NCI-H2171 treated with DMSO at 0.1 percent for 48 hours (cell line): ENCODE measurements at regions not wholly inside any gene's neighbourhood (a gene's known extent, or its start where the extent isn't known, plus 50 kb on each side); places are given as distances from the start of the nearest gene placed in this dataset.

Experiments
- DNase-seq: peaks from one replicate; lab custom pipeline; 2025; lab: John Stamatoyannopoulos, UW

DNA sequence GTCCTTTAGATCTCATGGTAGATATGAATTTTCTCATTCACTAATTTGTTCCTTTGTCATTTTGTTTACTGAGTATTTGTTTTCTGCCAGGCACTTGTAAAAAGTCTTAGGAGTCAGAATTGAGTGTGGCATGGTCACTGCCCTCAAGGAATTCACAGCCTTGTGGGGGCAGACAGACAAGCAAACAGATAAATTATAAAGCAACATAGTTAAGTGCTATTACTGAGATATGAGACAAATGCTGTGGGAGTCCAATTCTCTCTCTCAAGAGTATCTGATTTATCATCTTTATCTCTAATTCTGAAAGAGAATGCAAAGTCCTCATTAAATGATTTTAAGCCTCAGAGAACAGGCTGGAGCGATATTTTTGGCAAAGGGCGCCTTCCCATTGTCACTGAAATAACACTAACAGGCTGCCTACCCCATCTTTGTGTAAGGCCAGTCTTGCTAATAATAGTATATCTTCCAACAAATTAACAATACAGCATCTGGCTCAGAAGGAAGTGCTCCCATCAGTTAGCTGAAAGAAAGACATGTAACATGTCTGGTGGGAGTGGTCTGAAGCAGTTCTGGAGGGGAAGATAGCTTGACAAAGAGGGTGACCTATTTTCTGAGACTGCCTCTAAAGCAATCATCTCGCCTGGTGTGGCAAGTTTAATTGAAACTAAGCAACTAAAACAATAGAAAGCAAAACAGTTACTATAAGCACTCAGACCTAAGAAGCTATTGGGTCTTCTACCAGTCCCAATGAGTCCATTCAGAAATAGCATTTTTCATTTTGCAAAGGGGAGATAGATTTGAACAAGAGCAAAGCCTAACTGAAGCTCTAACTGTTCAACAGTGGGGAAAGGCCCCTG is 61.5 kb upstream of the AMOT start:
- no peak for DNase-seq

DNA sequence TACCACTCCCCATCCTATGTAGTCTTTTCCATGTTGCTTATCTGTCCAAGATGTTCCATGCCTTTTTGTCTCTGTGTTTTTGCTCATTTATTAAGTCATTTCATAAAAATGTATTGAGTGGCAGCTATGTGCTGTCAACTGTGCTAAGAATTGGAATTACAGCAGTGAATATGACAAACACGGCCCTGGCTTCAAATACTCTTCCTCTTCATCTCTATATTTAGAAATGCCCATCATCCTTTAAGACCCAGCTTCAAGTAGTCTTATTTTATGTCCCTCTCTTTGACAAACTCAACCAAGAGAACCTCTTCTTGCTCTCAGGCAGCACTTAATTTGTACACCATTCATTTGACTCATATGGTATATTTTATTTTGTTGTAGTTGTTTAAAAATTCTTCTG is 55.4 kb upstream of the AMOT start:
- no peak for DNase-seq
